Activated T-helper 17 cell treated with anti-CD3 and anti-CD28 coated beads, Interleukin-2, amount 50 U/mL, for 72 hours (primary cell): ENCODE measurements at regions not wholly inside any gene's neighbourhood (a gene's known extent, or its start where the extent isn't known, plus 50 kb on each side); places are given as distances from the start of the nearest gene placed in this dataset.
"Not testable (repeated sequence)": the region's sequence is repeated elsewhere in the genome, so short reads cannot be mapped to it uniquely, and the experiment has no call there.

ENCODE experiments used
- ATAC-seq: fragments of 150-1000 bp; cut with Tn5 transposase; replicated peaks from 2 replicates; pipeline ENCODE4 v1.10.0; 2021; ENCODE audit warnings: mild to moderate bottlenecking, moderate library complexity
- H3K27ac Mint-ChIP-seq: one replicate; pipeline ENCODE4 v1.8.0; 2022; ENCODE audit warnings: mixed read lengths
- H3K27me3 Mint-ChIP-seq: one replicate; pipeline ENCODE4 v1.8.0; 2022; ENCODE audit warnings: mixed read lengths
- H3K36me3 Mint-ChIP-seq: one replicate; pipeline ENCODE4 v1.8.0; 2022; ENCODE audit warnings: low read depth, mild to moderate bottlenecking, mixed read lengths
- H3K4me1 Mint-ChIP-seq: one replicate; pipeline ENCODE4 v1.8.0; 2022; ENCODE audit warnings: mixed read lengths
- H3K4me3 Mint-ChIP-seq: one replicate; pipeline ENCODE4 v1.8.0; 2022; ENCODE audit warnings: mild to moderate bottlenecking, mixed read lengths
- H3K9me3 Mint-ChIP-seq: one replicate; pipeline ENCODE4 v1.8.0; 2022; ENCODE audit warnings: mixed read lengths

DNA sequence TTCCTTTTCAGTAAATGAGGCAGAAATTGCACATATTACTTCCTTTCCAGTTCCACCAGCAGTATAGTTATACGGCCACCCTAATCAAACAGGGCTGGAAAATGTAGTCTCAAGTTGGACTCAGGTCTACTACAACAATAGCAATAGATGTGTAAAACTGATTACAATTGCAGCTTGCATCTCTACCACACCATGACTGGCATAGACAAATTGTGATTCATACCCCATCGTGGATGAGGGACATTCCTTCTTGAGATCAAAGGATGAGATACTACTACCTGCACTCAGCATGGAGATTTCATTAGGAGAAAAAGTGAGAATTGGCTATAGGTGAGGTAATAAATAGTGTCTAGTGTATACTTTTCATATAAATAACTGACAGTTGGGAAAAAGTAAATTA, 1220.8 kb downstream of the TYW1 start:
- Mint-ChIP-seq H3K9me3 (peaks cover 1% of the 10 kb centered on the region), H3K4me3 (no peak overlapping the region), H3K27me3 (no peaks in the 10 kb centered on the region), H3K27ac (no peak overlapping the region), H3K4me1 (no peaks in the 10 kb centered on the region), H3K36me3 (no peaks in the 10 kb centered on the region)
- ATAC-seq = no peak

DNA sequence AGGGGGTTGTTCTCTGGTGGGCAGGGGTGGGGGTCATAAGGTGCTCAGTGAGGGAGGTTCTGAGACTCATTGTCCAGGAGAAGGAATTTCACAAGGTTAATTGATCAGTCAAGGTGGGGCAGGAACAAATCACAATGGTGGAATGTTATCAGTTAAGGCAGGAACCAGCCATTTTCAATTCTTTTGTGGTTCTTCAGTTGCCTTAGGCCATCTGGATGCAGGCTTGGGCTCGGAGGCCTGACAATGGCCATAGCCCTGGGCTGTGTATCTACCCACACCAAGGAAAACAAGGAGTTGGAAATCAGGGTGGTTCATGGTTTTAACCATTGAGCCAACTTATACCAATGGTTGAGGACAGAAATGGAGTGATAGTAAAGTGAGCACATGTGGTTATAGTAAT, 1221.8 kb downstream of the TYW1 start:
- H3K27me3 Mint-ChIP-seq = no peaks in the 10 kb centered on the region
- no peak overlapping the region for H3K27ac Mint-ChIP-seq
- no peak overlapping the region for H3K4me3 Mint-ChIP-seq
- no peaks in the 10 kb centered on the region for H3K36me3 Mint-ChIP-seq
- H3K4me1 Mint-ChIP-seq = no peaks in the 10 kb centered on the region
- no peak for ATAC-seq
- H3K9me3 Mint-ChIP-seq = no peaks in the 10 kb centered on the region

- no peaks in the 10 kb centered on the region for H3K36me3 Mint-ChIP-seq
- no peak overlapping the region for H3K27ac Mint-ChIP-seq
- no peaks in the 10 kb centered on the region for H3K27me3 Mint-ChIP-seq
- peaks cover 5% of the 10 kb centered on the region for H3K9me3 Mint-ChIP-seq
- no peak for ATAC-seq
- no peaks in the 10 kb centered on the region for H3K4me1 Mint-ChIP-seq
- no peak overlapping the region for H3K4me3 Mint-ChIP-seq
Measured at GRCh38 chr7:68222311-68222710, 1225.7 kb downstream of the TYW1 start.

GRCh38 chr7:68224041-68224741, 1227.6 kb downstream of the TYW1 start:
- Mint-ChIP-seq H3K27ac (no peak overlapping the region), H3K27me3 (no peaks in the 10 kb centered on the region), H3K4me3 (no peak overlapping the region), H3K4me1 (no peaks in the 10 kb centered on the region), H3K36me3 (no peaks in the 10 kb centered on the region), H3K9me3 (peaks cover 10% of the 10 kb centered on the region)
- ATAC-seq = no peak

GRCh38 chr7:68231011-68231410, 1234.4 kb downstream of the TYW1 start:
- not testable (repeated sequence) for H3K27ac Mint-ChIP-seq, H3K27me3 Mint-ChIP-seq, H3K4me1 Mint-ChIP-seq, H3K4me3 Mint-ChIP-seq, ATAC-seq, H3K36me3 Mint-ChIP-seq
- peaks cover 11% of the 10 kb centered on the region for H3K9me3 Mint-ChIP-seq

DNA sequence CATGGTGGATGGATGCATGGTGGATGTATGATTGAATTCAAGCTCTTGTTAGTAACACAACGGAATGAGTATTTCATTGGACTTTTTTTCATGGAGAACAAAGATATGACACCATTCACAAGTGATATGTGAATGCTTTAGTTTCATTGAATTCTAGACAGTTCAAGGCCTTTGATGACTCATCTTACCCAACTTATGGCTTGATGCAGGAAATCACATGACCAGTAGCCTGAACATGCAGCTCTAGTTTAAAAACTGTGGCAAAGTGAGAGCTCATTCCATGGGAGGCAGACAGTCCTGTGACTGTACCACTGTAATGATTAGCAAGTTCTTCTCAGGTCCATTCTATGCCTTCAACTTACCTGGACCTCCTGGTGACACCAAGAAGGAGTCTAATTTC, 1239.3 kb downstream of the TYW1 start:
- H3K4me3 Mint-ChIP-seq = no peak overlapping the region
- H3K9me3 Mint-ChIP-seq = peaks cover 9% of the 10 kb centered on the region
- H3K36me3 Mint-ChIP-seq = no peaks in the 10 kb centered on the region
- no peak overlapping the region for H3K27ac Mint-ChIP-seq
- no peaks in the 10 kb centered on the region for H3K27me3 Mint-ChIP-seq
- H3K4me1 Mint-ChIP-seq = no peaks in the 10 kb centered on the region
- ATAC-seq = no peak

- Mint-ChIP-seq H3K27ac (no peak overlapping the region), H3K27me3 (no peaks in the 10 kb centered on the region), H3K4me1 (no peaks in the 10 kb centered on the region), H3K9me3 (peaks cover 9% of the 10 kb centered on the region), H3K4me3 (no peak overlapping the region), H3K36me3 (no peaks in the 10 kb centered on the region)
- ATAC-seq = no peak
Measured at GRCh38 chr7:68238204-68238805, 1241.7 kb downstream of the TYW1 start.

DNA sequence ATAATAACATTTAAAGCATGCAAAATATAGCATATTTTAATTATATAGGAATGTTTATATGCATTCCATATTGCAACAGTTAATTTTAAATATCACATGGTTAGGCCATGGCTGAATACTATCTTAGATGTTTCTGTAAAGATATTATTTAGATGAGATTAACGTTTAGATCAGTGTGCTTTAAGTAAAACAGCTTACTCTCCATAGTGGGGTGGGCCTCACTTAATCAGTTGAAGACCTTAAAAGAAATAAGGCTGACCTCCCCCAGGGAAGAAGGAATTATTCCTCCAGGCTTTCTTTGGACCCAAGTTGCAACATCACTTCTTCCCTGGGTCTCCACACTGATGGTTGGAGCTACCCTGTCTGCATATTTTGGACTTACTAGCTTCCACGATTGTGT, 1246.5 kb downstream of the TYW1 start:
- no peaks in the 10 kb centered on the region for H3K4me1 Mint-ChIP-seq
- no peaks in the 10 kb centered on the region for H3K27me3 Mint-ChIP-seq
- no peak overlapping the region for H3K4me3 Mint-ChIP-seq
- ATAC-seq = no peak
- no peaks in the 10 kb centered on the region for H3K36me3 Mint-ChIP-seq
- peaks cover 3% of the 10 kb centered on the region for H3K9me3 Mint-ChIP-seq
- H3K27ac Mint-ChIP-seq = no peak overlapping the region

GRCh38 chr7:68244389-68244788, 1247.8 kb downstream of the TYW1 start:
- Mint-ChIP-seq H3K4me3 (no peak overlapping the region), H3K4me1 (no peaks in the 10 kb centered on the region), H3K9me3 (peaks cover 8% of the 10 kb centered on the region), H3K27ac (no peak overlapping the region), H3K36me3 (no peaks in the 10 kb centered on the region), H3K27me3 (no peaks in the 10 kb centered on the region)
- no peak for ATAC-seq

GRCh38 chr7:68245688-68246087, 1249.1 kb downstream of the TYW1 start:
- H3K27me3 Mint-ChIP-seq = no peaks in the 10 kb centered on the region
- no peaks in the 10 kb centered on the region for H3K4me1 Mint-ChIP-seq
- no peak overlapping the region for H3K27ac Mint-ChIP-seq
- H3K9me3 Mint-ChIP-seq = peaks cover 11% of the 10 kb centered on the region
- no peaks in the 10 kb centered on the region for H3K36me3 Mint-ChIP-seq
- no peak overlapping the region for H3K4me3 Mint-ChIP-seq
- no peak for ATAC-seq

DNA sequence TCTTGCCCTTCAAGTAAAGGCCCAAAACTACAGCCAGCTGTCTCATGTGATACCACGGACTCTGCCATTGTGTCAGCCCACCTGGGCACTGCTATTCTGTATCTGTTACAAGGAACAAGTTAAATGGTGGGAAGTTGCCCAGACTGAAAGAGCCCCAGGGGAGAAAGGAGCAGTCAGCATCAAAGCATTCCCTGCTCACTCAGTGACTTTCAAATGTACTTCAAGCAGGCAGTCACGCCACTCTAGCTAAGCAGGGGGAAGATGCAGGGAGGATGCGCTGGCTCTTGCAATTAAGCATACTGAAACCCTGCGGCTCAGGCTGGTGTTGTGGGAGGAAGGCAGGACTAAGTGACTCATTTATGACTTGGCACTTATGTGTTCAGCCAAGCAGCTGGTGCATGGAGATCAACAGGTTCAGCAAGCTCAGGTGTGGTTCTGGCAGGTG, 1249.6 kb downstream of the TYW1 start:
- no peaks in the 10 kb centered on the region for H3K27me3 Mint-ChIP-seq
- no peak overlapping the region for H3K27ac Mint-ChIP-seq
- no peak for ATAC-seq
- no peaks in the 10 kb centered on the region for H3K36me3 Mint-ChIP-seq
- no peaks in the 10 kb centered on the region for H3K4me1 Mint-ChIP-seq
- peaks cover 11% of the 10 kb centered on the region for H3K9me3 Mint-ChIP-seq
- H3K4me3 Mint-ChIP-seq = no peak overlapping the region

DNA sequence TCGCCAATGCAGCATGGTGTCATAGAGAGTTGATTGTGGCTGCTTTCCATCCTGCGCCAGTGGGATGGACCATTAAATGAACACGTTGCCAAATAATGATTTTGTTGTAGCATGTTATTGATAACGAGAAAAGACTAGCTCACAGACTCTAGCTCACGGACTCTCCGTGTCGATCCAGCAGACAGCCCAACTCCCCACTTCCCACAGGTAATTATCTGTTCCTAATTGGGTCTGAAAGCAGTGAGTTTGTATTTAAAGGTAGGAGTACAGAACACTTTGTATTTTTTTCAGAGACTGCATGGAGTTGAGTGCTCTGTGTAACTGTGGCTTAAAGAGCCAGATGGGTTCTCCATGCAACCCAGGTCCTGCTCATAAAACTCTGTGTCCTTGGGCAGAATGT, 1250.5 kb downstream of the TYW1 start:
- Mint-ChIP-seq H3K4me1 (no peaks in the 10 kb centered on the region), H3K9me3 (peaks cover 16% of the 10 kb centered on the region), H3K27me3 (no peaks in the 10 kb centered on the region), H3K36me3 (no peaks in the 10 kb centered on the region), H3K4me3 (no peak overlapping the region), H3K27ac (no peak overlapping the region)
- ATAC-seq = no peak

- no peak for ATAC-seq
- no peaks in the 10 kb centered on the region for H3K36me3 Mint-ChIP-seq
- H3K4me3 Mint-ChIP-seq = no peak overlapping the region
- H3K27ac Mint-ChIP-seq = no peak overlapping the region
- no peaks in the 10 kb centered on the region for H3K4me1 Mint-ChIP-seq
- H3K9me3 Mint-ChIP-seq = peaks cover 16% of the 10 kb centered on the region
- no peaks in the 10 kb centered on the region for H3K27me3 Mint-ChIP-seq
Measured at GRCh38 chr7:68247571-68247970, 1250.9 kb downstream of the TYW1 start.

GRCh38 chr7:68248973-68249372, 1252.3 kb downstream of the TYW1 start:
- H3K4me3 Mint-ChIP-seq = no peak overlapping the region
- ATAC-seq = no peak
- H3K4me1 Mint-ChIP-seq = no peaks in the 10 kb centered on the region
- no peak overlapping the region for H3K27ac Mint-ChIP-seq
- H3K27me3 Mint-ChIP-seq = no peaks in the 10 kb centered on the region
- peaks cover 16% of the 10 kb centered on the region for H3K9me3 Mint-ChIP-seq
- no peaks in the 10 kb centered on the region for H3K36me3 Mint-ChIP-seq

- Mint-ChIP-seq H3K27me3 (no peaks in the 10 kb centered on the region), H3K4me3 (no peak overlapping the region), H3K36me3 (no peaks in the 10 kb centered on the region), H3K4me1 (no peaks in the 10 kb centered on the region), H3K27ac (no peak overlapping the region), H3K9me3 (peaks cover 16% of the 10 kb centered on the region)
- no peak for ATAC-seq
Measured at GRCh38 chr7:68249611-68250010, 1253.0 kb downstream of the TYW1 start.
